K562 (cell line): ENCODE measurements at regions not wholly inside any gene's neighbourhood (a gene's known extent, or its start where the extent isn't known, plus 50 kb on each side); places are given as distances from the start of the nearest gene placed in this dataset.

Experiments
- ATAC-seq: fragments of 200-7000 bp; cut with Tn5 transposase; 3 replicates; pipeline ENCODE4 v1.9.1; 2020; ENCODE audit warnings: moderate library complexity
- BruUV-seq: library from RNA; stranded (reverse); fragments of 400-500 nt; replicated peaks from 2 replicates; lab custom pipeline; 2021; lab: Mats Ljungman, UMichigan
- CTCF ChIA-PET: fragments of 300-600 bp; formaldehyde crosslinking; extraction: SDS; loops from one replicate; lab custom pipeline; 2021; ENCODE audit warnings: low intra/inter-chr PET ratio; lab: Yijun Ruan, JAX
- POLR2A ChIA-PET: fragments of 300-600, 350-650 bp; sonication (Branson Sonifier 250); formaldehyde crosslinking; extraction: SDS; loops from one replicate; lab custom pipeline; 2021; ENCODE audit warnings: antibody characterized with exemption, inconsistent platforms; lab: Yijun Ruan, JAX
- DNase-seq, 4 experiments: peaks; one replicate each; pipeline versions ENCODE4 v3.0.0 to v3.0.0-alpha.2; 2011 to 2018; ENCODE audit warnings: low spot score in 3 of 4, mixed read lengths in 3 of 4; ENCODE audit errors: extremely low read depth in 1 of 4
- FAIRE-seq: peaks from 2 replicates; lab custom pipeline; 2011; peaks lifted over from hg19 to GRCh38; lab: Jason Lieb, UNC
- H2AFZ ChIP-seq: 2 replicates; pipeline ENCODE4 v1.6.0; 2011; ENCODE audit warnings: low read depth, low read length, control low read depth, inconsistent platforms
- H3K27ac ChIP-seq: fragments of 200-600 bp; 3 replicates; pipeline ENCODE4 v1.8.0; 2011; ENCODE audit warnings: low read depth, mild to moderate bottlenecking, control low read depth, inconsistent platforms, low read length, moderate library complexity, mixed read lengths; ENCODE audit errors: extremely low read depth
- H3K27me3 ChIP-seq, 2 experiments: fragments of 300-600 bp in 1 of 2; 2 replicates in 1 of 2; 3 replicates in 1 of 2; pipeline versions ENCODE4 v1.6.0 to v1.8.0; 2011; ENCODE audit warnings: inconsistent platforms in 2 of 2, low read length in 2 of 2, mild to moderate bottlenecking in 1 of 2, mixed read lengths in 1 of 2, moderate library complexity in 1 of 2; ENCODE audit not compliant: control insufficient read depth in 2 of 2, insufficient read depth in 2 of 2
- H3K36me3 ChIP-seq: fragments of 300-600 bp; 3 replicates; pipeline ENCODE4 v1.8.0; 2011; ENCODE audit warnings: mild to moderate bottlenecking, low read length, inconsistent platforms; ENCODE audit not compliant: control insufficient read depth, insufficient read depth
- H3K4me1 ChIP-seq, 2 experiments: fragments of 200-600 bp in 1 of 2; replicated peaks in 1 of 2; 2 replicates in 1 of 2; 3 replicates in 1 of 2; pipeline versions ENCODE4 v1.5.1 to v1.8.0; 2011; ENCODE audit warnings: inconsistent platforms in 2 of 2, low read length in 2 of 2, mild to moderate bottlenecking in 1 of 2, mixed read lengths in 1 of 2, moderate library complexity in 1 of 2; ENCODE audit not compliant: control insufficient read depth in 2 of 2, insufficient read depth in 2 of 2
- H3K4me2 ChIP-seq: 2 replicates; pipeline ENCODE4 v1.6.1; 2011; ENCODE audit warnings: low read length, control low read depth, inconsistent platforms, mixed read lengths; ENCODE audit not compliant: insufficient read depth
- H3K4me3 ChIP-seq: fragments of 200-600 bp; sonication (generic), shearing (Covaris generic); 2 replicates; pipeline ENCODE4 v1.5.1; 2016; ENCODE audit warnings: control low read depth, inconsistent platforms
- H3K79me2 ChIP-seq: fragments of 200-600 bp; 3 replicates; pipeline ENCODE4 v1.8.0; 2011; ENCODE audit warnings: low read length, inconsistent platforms; ENCODE audit not compliant: control insufficient read depth, insufficient read depth
- H3K9ac ChIP-seq, 2 experiments: 2 replicates each; pipeline versions ENCODE4 v1.6.0 to v1.6.1; 2011; ENCODE audit warnings: low read depth in 2 of 2, low read length in 2 of 2, control low read depth in 1 of 2, inconsistent platforms in 1 of 2, mild to moderate bottlenecking in 1 of 2, mixed read lengths in 1 of 2; ENCODE audit not compliant: insufficient read depth in 1 of 2
- H3K9me1 ChIP-seq: one replicate; pipeline ENCODE4 v1.6.0; 2011; ENCODE audit warnings: inconsistent platforms, mild to moderate bottlenecking, low read length, moderate library complexity; ENCODE audit not compliant: control insufficient read depth, insufficient read depth
- H3K9me3 ChIP-seq: replicated peaks from 2 replicates; pipeline ENCODE4 v1.5.1; 2011; ENCODE audit warnings: low read depth, low read length, inconsistent platforms; ENCODE audit not compliant: control insufficient read depth, insufficient read depth
- H4K20me1 ChIP-seq: replicated peaks from 2 replicates; pipeline ENCODE4 v1.6.1; 2011; ENCODE audit warnings: low read length, inconsistent platforms, mixed read lengths; ENCODE audit not compliant: control insufficient read depth, insufficient read depth
- ARID1B ChIP-seq: fragments of 450-650 bp; IDR thresholded peaks from 2 replicates; pipeline ENCODE4 v1.6.1; 2016; ENCODE audit warnings: antibody characterized with exemption, mild to moderate bottlenecking, inconsistent platforms
- DPF2 ChIP-seq: fragments of 450-650 bp; IDR thresholded peaks from 2 replicates; pipeline ENCODE4 v1.6.1; 2016
- GATA2 ChIP-seq: sonication (generic); formaldehyde crosslinking; IDR thresholded peaks from 2 replicates; pipeline ENCODE4 v1.4.0; 2020; ENCODE audit warnings: mild to moderate bottlenecking, missing genetic modification reagents
- STAT5B ChIP-seq: fragments of 250-450 bp; sonication (Bioruptor Pico); IDR thresholded peaks from 2 replicates; pipeline ENCODE4 v1.8.0; 2021; ENCODE audit warnings: mild to moderate bottlenecking, inconsistent platforms
- ZNF282 ChIP-seq: sonication (generic); formaldehyde crosslinking; IDR thresholded peaks from 2 replicates; pipeline ENCODE4 v1.8.1; 2023; ENCODE audit warnings: missing genetic modification reagents
- ZNF3 ChIP-seq: fragments of 250-450 bp; sonication (Bioruptor Pico); IDR thresholded peaks from 2 replicates; pipeline ENCODE4 v1.5.0; 2021; ENCODE audit warnings: mild to moderate bottlenecking, moderate library complexity
- ZNF583 ChIP-seq: fragments of 250-450 bp; sonication (Bioruptor Pico); IDR thresholded peaks from 2 replicates; pipeline ENCODE4 v1.4.0; 2020
- ZNF589 ChIP-seq: fragments of 200-800 bp; sonication (Bioruptor generic); IDR thresholded peaks from 2 replicates; pipeline ENCODE4 v1.6.1; 2016; ENCODE audit warnings: low read depth, missing genetic modification characterization, missing compliant biosample characterization
- ZNF695 ChIP-seq: fragments of 450-650 bp; formaldehyde crosslinking; IDR thresholded peaks from 2 replicates; pipeline ENCODE4 v1.4.0; 2020; ENCODE audit warnings: mild to moderate bottlenecking, moderate library complexity
- WGBS: fragments of 100-300 bp; shearing (Covaris generic); methylation state at CpG from one replicate; pipeline ENCODE4 v1.1.6; 2016; ENCODE audit warnings: low coverage, mixed read lengths; ENCODE audit not compliant: insufficient coverage; ENCODE audit errors: missing lambda C conversion rate; 5-methylcytosine and 5-hydroxymethylcytosine counted together
- in situ Hi-C: fragments of 300-500 bp; cut with MboI; formaldehyde crosslinking; loops from 4 replicates; pipeline ENCODE4 v1.15.0; 2018; ENCODE audit warnings: inconsistent platforms, mixed read lengths
- intact Hi-C: fragments of 100-400 bp; cut with micrococcal nuclease; formaldehyde crosslinking; loops from 2 replicates; pipeline ENCODE4 v1.14.2; 2022
- TF ChIP-seq, protein P1 (sequence below): fragments of 450-650 bp; IDR thresholded peaks from 2 replicates; pipeline ENCODE4 v1.6.1; 2016; ENCODE audit warnings: mild to moderate bottlenecking, moderate library complexity
- TF ChIP-seq, protein P2 (sequence below): sonication (generic); formaldehyde crosslinking; IDR thresholded peaks from 2 replicates; pipeline ENCODE4 v1.8.0; 2022; ENCODE audit warnings: missing genetic modification reagents, mild to moderate bottlenecking, borderline replicate concordance

DNA sequence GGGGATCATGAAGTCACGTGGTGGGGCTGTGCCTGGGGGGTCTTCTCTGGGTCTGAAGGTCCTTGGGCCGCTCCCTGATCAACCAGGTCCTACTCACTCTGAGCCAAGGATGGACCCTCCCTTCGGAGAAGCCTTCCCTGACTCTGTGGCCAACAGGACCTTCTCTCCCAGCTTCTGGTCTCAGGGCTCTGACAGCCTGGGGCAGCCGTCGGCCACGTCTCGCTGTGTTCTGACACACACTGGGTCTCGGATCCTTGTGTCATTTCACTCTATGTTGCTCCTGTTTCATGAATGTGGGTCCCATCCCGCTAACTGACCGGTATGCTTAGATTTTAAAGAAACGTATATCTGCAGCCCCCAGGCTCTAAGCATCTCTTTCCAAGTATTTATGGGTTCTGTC, 256.1 kb downstream of the ENGASE start:
- in situ Hi-C loops = no loop called here
- FAIRE-seq = no peak
- Histone ChIP-seq H3K4me1 (no peaks in the 10 kb centered on the region), H3K4me3 (no peak overlapping the region), H2AFZ (no peak overlapping the region), H3K27ac (no peak overlapping the region), H3K36me3 (no peaks in the 10 kb centered on the region), H3K9me3 (no peaks in the 10 kb centered on the region), H4K20me1 (peaks cover 21% of the 10 kb centered on the region; the same call in 1 of the 2 replicates), H3K9me1 (no peaks in the 10 kb centered on the region), H3K4me2 (no peak overlapping the region), H3K9ac (no peak overlapping the region), H3K79me2 (no peaks in the 10 kb centered on the region), H3K27me3 (peaks cover 0 to 35% of the 10 kb centered on the region in 2 experiments; a peak in 4 of 5 replicates)
- no TSS peak for BruUV-seq
- WGBS = under 1% methylated on average over 11 of the region's 11 CpGs
- intact Hi-C loops = no loop called here
- DNase-seq = no peak
- no peak for ATAC-seq
- ChIA-PET CTCF (no interaction called here), POLR2A (no interaction called here)
- TF ChIP-seq STAT5B (CRISPR knock-in tag) (no peak), DPF2 (no peak), ZNF282 (CRISPR knock-in tag) (no peak), ZNF583 (no peak), ZNF589 (CRISPR knock-in tag) (no peak), GATA2 (CRISPR knock-in tag) (no peak), ARID1B (no peak), ZNF3 (no peak), ZNF695 (CRISPR knock-in tag) (no peak)
- TF ChIP-seq, protein P1, sequence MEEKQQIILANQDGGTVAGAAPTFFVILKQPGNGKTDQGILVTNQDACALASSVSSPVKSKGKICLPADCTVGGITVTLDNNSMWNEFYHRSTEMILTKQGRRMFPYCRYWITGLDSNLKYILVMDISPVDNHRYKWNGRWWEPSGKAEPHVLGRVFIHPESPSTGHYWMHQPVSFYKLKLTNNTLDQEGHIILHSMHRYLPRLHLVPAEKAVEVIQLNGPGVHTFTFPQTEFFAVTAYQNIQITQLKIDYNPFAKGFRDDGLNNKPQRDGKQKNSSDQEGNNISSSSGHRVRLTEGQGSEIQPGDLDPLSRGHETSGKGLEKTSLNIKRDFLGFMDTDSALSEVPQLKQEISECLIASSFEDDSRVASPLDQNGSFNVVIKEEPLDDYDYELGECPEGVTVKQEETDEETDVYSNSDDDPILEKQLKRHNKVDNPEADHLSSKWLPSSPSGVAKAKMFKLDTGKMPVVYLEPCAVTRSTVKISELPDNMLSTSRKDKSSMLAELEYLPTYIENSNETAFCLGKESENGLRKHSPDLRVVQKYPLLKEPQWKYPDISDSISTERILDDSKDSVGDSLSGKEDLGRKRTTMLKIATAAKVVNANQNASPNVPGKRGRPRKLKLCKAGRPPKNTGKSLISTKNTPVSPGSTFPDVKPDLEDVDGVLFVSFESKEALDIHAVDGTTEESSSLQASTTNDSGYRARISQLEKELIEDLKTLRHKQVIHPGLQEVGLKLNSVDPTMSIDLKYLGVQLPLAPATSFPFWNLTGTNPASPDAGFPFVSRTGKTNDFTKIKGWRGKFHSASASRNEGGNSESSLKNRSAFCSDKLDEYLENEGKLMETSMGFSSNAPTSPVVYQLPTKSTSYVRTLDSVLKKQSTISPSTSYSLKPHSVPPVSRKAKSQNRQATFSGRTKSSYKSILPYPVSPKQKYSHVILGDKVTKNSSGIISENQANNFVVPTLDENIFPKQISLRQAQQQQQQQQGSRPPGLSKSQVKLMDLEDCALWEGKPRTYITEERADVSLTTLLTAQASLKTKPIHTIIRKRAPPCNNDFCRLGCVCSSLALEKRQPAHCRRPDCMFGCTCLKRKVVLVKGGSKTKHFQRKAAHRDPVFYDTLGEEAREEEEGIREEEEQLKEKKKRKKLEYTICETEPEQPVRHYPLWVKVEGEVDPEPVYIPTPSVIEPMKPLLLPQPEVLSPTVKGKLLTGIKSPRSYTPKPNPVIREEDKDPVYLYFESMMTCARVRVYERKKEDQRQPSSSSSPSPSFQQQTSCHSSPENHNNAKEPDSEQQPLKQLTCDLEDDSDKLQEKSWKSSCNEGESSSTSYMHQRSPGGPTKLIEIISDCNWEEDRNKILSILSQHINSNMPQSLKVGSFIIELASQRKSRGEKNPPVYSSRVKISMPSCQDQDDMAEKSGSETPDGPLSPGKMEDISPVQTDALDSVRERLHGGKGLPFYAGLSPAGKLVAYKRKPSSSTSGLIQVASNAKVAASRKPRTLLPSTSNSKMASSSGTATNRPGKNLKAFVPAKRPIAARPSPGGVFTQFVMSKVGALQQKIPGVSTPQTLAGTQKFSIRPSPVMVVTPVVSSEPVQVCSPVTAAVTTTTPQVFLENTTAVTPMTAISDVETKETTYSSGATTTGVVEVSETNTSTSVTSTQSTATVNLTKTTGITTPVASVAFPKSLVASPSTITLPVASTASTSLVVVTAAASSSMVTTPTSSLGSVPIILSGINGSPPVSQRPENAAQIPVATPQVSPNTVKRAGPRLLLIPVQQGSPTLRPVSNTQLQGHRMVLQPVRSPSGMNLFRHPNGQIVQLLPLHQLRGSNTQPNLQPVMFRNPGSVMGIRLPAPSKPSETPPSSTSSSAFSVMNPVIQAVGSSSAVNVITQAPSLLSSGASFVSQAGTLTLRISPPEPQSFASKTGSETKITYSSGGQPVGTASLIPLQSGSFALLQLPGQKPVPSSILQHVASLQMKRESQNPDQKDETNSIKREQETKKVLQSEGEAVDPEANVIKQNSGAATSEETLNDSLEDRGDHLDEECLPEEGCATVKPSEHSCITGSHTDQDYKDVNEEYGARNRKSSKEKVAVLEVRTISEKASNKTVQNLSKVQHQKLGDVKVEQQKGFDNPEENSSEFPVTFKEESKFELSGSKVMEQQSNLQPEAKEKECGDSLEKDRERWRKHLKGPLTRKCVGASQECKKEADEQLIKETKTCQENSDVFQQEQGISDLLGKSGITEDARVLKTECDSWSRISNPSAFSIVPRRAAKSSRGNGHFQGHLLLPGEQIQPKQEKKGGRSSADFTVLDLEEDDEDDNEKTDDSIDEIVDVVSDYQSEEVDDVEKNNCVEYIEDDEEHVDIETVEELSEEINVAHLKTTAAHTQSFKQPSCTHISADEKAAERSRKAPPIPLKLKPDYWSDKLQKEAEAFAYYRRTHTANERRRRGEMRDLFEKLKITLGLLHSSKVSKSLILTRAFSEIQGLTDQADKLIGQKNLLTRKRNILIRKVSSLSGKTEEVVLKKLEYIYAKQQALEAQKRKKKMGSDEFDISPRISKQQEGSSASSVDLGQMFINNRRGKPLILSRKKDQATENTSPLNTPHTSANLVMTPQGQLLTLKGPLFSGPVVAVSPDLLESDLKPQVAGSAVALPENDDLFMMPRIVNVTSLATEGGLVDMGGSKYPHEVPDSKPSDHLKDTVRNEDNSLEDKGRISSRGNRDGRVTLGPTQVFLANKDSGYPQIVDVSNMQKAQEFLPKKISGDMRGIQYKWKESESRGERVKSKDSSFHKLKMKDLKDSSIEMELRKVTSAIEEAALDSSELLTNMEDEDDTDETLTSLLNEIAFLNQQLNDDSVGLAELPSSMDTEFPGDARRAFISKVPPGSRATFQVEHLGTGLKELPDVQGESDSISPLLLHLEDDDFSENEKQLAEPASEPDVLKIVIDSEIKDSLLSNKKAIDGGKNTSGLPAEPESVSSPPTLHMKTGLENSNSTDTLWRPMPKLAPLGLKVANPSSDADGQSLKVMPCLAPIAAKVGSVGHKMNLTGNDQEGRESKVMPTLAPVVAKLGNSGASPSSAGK = no peak
- TF ChIP-seq, protein P2, sequence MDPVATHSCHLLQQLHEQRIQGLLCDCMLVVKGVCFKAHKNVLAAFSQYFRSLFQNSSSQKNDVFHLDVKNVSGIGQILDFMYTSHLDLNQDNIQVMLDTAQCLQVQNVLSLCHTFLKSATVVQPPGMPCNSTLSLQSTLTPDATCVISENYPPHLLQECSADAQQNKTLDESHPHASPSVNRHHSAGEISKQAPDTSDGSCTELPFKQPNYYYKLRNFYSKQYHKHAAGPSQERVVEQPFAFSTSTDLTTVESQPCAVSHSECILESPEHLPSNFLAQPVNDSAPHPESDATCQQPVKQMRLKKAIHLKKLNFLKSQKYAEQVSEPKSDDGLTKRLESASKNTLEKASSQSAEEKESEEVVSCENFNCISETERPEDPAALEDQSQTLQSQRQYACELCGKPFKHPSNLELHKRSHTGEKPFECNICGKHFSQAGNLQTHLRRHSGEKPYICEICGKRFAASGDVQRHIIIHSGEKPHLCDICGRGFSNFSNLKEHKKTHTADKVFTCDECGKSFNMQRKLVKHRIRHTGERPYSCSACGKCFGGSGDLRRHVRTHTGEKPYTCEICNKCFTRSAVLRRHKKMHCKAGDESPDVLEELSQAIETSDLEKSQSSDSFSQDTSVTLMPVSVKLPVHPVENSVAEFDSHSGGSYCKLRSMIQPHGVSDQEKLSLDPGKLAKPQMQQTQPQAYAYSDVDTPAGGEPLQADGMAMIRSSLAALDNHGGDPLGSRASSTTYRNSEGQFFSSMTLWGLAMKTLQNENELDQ (CRISPR knock-in tag) = no peak
